Kidney glomerular epithelial cell (primary cell): ENCODE measurements at regions not wholly inside any gene's neighbourhood (a gene's known extent, or its start where the extent isn't known, plus 50 kb on each side); places are given as distances from the start of the nearest gene placed in this dataset.
A peak's percentile ranks its signal among the peaks of the same experiment; 100 is the strongest.
"Not testable (repeated sequence)": the region's sequence is repeated elsewhere in the genome, so short reads cannot be mapped to it uniquely, and the experiment has no call there.

ENCODE experiments used
- DNase-seq: peaks from one replicate; lab custom pipeline; 2025; lab: John Stamatoyannopoulos, UW

DNA sequence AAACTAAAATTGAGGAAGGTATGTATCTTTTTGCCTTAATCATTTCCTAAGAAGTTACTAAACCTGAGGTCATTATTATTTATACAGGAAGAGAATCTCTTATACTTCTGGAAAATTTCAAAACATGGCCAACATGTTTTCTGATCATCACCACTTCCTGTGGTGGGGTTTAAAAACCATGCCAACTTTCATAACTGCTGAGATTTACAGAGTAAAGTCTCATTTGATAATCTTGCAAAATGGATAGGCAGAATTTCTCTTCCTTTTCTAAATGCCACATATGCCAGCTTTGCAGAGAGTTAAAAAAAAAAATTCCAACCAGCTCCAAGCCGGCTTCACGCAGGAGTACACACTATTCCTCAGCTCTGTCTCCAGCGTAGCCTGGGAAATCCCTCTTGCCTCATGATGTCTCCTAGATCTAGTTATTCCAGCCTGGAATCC is 124.3 kb upstream of the SPRED1 start:
- peak; percentile 18 for DNase-seq

GRCh38 chr15:38128921-38129320 is 123.7 kb upstream of the SPRED1 start:
- no peak for DNase-seq

- peak; percentile 64 for DNase-seq
These were observed 123.0 kb upstream of the SPRED1 start for GRCh38 chr15:38129531-38130204.

DNA sequence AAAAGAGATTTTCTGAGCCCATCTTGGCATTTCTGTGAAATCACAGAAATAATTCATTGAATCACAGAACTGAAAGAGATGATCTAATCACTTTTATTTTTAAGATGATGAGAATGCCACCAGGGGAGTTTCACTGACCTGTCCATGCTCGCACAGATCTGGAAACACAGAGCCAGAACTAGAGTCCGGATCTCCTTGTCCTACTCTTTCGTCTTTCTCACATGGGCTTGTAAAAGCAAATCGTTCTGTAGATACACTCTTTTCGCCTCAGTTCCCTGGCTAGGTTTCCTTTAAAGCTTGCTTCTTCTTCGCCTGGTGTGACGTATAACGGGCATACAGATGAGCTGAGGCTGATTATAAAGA is 122.5 kb upstream of the SPRED1 start:
- DNase-seq, result no peak

DNA sequence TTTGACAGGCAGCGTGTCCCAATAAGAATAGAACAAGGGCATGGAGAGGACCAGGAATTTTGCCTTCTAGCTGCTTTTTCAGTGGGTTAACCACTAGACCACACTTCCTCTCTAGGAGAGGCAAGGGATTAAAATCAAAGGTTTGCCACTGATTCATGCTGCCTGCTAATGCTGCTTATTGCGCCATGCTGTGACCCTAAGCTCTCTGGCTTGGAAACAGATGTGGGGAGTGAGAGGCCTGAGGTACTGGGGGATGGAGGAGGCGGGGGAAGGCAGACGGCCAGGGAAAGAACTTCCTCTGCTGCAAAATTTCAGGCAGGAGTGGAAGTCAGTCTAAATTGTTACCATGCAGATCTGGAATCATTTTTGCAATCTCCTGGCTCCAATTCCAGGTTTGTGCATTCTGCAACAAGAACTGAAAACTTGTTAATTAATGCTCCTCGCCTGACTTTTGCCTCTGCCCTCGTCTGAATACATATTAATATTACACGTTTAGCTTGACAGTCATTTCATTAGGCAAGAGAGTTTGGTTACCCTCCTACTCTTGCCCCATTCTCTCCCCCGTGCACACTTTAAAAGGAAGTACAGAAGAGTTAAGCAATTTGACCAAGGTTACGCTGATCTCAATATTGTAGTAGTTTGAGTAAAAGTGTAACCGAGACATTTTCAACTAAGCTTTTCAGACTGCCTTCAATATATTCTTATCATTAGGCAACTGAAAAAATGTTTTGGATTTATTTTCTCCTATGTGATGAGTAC is 121.7 kb upstream of the SPRED1 start:
- peak; percentile 38 for DNase-seq

DNA sequence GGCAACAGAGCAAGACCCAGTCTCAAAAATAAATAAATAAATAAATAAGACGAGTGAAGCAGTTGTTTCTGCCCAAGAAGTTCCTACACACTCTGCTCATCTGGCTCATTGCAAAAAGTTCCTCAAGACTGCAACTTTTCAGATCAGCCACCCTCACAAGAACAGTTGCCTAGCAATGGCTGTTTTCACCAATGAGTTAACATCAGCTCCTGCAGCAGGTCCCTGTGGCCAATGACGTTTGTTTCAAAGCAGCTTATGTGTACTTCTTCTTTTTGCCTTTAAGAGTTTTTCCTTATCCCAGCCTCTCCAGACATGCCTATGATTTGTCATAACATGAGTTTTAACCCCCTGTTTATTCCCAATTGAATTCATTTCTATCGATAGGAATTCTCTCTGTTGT is 118.4 kb upstream of the SPRED1 start:
- no peak for DNase-seq

DNA sequence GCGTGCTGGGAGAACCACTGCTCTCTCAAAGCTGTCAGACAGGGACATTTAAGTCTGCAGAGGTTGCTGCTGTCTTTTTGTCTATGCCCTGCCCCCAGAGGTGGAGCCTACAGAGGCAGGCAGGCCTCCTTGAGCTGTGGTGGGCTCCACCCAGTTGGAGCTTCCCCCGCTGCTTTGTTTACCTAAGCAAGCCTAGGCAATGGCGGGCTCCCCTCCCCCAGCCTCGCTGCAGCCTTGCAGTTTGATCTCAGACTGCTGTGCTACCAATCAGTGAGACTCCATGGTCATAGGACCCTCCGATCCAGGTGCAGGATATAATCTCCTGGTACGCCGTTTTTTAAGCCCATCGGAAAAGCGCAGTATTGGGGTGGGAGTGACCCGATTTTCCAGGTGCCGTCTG is 110.4 kb upstream of the SPRED1 start:
- not testable (repeated sequence) for DNase-seq

DNA sequence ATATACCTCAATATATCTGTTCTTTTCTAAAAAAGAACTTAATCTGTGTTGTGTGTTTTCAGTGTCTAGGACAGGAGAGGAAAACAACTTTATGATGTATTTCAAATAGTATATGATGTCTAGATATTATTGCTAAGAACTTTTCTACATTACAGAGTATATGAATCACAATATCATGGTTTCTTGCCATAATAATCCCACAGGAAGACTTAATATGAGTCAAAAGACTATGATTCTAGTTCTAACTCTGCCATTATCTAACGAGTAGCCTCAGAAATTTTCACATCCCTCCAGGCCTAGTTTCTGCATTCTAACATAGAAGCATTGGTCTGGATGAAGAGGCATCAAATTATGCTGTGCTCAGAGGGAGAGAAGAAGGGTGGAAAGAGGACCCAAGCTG is 107.7 kb upstream of the SPRED1 start:
- DNase-seq, result no peak

DNA sequence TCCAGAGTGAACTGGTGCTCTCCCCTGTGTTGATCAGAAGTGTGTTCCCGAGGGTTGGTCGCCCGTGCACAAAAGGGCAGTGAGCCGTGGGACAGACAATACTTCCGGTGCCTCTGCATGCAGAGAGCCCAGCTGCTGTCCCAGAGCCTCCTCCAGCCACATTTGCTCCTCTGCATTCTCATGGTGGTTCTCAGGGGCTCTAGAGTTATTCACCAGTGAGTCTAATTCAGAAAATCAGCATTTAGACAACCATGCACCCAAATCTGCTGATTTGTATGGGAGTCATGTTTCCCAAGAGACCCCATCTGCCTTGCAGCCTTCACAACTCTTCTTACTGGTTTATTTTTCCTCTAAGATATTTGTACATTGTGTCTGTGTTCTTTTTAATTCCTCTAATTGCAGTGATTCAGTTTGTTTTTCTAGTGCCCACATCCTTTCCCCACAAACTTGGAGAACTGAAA is 107.0 kb upstream of the SPRED1 start:
- no peak for DNase-seq

- no peak for DNase-seq
These were observed 105.4 kb upstream of the SPRED1 start for GRCh38 chr15:38147246-38147645.

GRCh38 chr15:38148471-38148870 is 104.2 kb upstream of the SPRED1 start:
- no peak for DNase-seq

- no peak for DNase-seq
These were observed 103.3 kb upstream of the SPRED1 start for GRCh38 chr15:38149315-38149714.

- no peak for DNase-seq
These were observed 102.5 kb upstream of the SPRED1 start for GRCh38 chr15:38150148-38150547.

DNA sequence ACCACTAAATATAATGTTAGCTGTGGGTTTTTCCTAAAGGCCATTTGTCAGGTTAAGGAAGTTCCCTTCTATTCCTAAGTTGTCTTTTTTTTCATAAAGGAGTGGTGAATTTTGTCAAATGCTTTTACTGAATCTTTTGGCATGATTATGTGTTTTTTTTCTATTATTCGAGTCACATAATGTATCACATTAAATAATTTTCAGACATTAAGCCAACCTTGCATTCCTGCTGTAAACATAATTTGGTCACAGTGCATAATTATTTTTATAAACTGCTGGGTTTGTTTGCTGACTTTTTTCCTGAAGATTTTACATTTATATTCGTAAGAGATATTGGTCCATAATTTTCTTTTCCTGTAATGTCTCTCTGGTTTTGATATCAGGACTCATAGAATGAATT is 101.8 kb upstream of the SPRED1 start:
- no peak for DNase-seq

DNA sequence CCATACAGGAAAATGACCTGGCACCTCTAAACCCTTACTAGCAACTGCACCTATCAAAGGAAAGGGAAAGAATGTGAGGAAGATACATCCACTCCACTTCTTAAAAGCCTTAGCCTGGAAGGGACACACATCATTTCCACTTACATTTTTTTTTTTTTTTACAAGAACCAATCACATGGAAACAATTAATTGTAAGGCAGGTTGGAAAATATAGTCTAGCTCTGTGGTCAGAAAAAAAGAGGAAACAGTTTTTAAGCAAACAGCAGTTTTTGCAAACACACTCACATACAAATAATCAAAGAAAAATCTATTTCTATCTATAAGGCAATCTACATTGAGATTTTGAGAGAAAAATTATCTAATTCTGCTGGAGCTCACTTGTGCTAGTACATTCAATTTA is 98.9 kb upstream of the SPRED1 start:
- no peak for DNase-seq

- DNase-seq, result no peak
These were observed 98.4 kb upstream of the SPRED1 start for GRCh38 chr15:38154255-38154654.

GRCh38 chr15:38154837-38155236 is 97.8 kb upstream of the SPRED1 start:
- no peak for DNase-seq

- DNase-seq, result no peak
These were observed 89.0 kb upstream of the SPRED1 start for GRCh38 chr15:38163658-38164057.

DNA sequence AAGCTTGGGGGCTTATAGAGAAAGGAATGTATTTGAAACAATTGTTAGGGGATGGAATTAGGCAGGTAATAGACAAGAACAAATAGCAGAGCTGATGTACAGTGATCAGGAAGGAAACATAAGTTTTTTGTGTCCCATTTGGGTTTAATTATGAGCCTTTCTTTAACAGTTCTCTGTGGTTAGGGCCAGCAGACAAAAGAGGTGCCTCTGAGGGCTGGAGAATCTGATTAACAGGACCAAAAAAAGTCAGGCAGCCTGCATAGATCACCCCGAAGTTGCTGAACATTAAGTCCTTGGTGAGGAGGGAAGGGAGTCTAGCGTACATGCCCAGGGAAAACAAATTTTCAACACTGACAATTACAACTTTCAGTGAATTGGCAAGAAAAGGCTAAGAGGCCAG is 88.6 kb upstream of the SPRED1 start:
- DNase-seq, result no peak

DNA sequence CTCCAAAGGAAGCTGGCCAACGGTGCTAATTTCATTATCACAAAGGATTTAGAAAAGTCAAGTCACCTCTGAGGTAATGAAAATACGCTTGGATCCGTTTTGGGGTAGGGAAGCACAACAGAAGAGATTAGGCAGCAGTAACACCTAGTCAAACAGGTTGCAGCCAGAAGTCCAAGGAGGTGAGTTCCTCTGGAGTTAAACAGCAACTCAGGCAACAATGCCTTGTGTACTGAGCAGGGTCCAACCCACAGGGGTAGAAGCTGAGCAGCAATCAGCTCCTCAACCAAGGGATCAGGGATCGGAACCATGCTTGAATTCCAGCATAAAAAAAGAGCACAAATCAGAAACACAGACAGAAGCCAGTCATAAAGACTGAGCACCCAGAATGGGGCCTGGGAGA is 88.1 kb upstream of the SPRED1 start:
- DNase-seq, result no peak

DNA sequence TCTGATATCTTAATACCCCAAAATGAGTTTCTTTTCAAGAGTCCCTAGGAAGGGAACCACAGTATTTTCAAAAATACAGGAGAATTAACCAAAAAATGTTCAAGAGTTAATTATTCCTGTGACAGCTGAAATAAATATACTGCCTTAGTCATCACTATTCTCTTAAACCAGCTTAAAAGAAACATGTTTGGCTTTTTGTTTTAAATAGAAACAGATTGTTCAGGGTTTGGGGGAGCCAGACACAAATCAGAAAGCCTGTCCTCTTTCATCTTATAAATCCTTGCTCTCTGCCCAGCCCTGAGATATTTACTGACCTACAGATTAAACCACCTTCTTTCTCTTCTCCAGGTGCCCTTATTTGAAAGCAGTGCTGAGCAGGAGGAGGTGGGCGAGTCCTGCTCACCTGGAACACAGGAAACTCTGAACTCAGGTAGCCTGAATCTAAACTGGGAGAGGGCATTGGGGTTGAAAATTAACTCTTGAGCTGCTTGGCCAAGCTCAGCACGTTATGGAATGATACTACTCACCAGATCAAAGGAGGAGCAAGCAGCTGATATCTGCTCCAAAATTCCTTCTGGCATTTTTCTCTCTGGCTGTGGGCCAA is 84.1 kb upstream of the SPRED1 start:
- no peak for DNase-seq

DNA sequence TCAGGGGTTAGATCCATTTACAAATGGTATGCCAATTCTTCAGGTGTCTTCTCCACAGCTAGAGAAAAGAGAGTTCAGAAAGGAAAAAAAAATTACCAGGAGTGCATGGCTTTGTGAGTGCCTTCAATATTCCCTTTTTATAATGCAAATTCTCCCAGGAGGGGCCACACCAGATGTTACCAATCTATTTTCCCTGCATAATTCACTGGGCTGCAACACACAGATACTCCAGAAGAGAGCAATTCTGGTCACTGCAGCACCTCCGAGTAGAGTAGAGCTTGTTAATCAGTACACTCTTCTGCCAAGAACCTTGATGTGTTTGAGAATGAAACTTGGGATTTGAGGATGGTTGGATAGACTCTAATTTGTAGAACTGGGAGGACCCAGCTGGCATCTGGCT is 80.7 kb upstream of the SPRED1 start:
- DNase-seq, result no peak

- no peak for DNase-seq
These were observed 77.9 kb upstream of the SPRED1 start for GRCh38 chr15:38174691-38175090.
